Right cardiac atrium (tissue), 5 donors: ENCODE measurements at regions not wholly inside any gene's neighbourhood (a gene's known extent, or its start where the extent isn't known, plus 50 kb on each side); places are given as distances from the start of the nearest gene placed in this dataset.

Source experiments
- ATAC-seq, 2 donors: fragments of 200-7000 bp; cut with Tn5 transposase; one replicate each; pipeline versions ENCODE4 v1.8.0 to v1.9.1; 2020; ENCODE audit warnings: moderate library complexity in 2 of 2, mild to moderate bottlenecking in 1 of 2
- DNase-seq, 3 donors: peaks; one replicate each; pipeline ENCODE4 v3.0.0-alpha.2; 2020
- H3K27ac ChIP-seq: one replicate; pipeline ENCODE4 v1.5.1; 2013; ENCODE audit warnings: mild to moderate bottlenecking, low read length, control low read depth, moderate library complexity
- H3K27me3 ChIP-seq: one replicate; pipeline ENCODE4 v1.6.1; 2013; ENCODE audit not compliant: control insufficient read depth, insufficient read depth
- H3K4me1 ChIP-seq: one replicate; pipeline ENCODE4 v1.6.1; 2013; ENCODE audit warnings: low read length; ENCODE audit not compliant: control insufficient read depth, insufficient read depth
- H3K4me3 ChIP-seq: one replicate; pipeline ENCODE4 v1.5.1; 2013; ENCODE audit warnings: low read length, control low read depth
- H3K9me3 ChIP-seq: one replicate; pipeline ENCODE4 v1.6.1; 2013; ENCODE audit warnings: low read length; ENCODE audit not compliant: control insufficient read depth
- WGBS: extraction: QIAGEN DNeasy Blood & Tissue Kit; methylation state at CpG from one replicate; pipeline ENCODE4 v1.1.7; 2013; 5-methylcytosine and 5-hydroxymethylcytosine counted together
- intact Hi-C, 4 donors: fragments of 100-400 bp; cut with DNase I; formaldehyde crosslinking; loops; one replicate each; pipeline versions ENCODE4 v1.11.0 to v1.14.0; 2022 to 2023
- donor health status: healthy with polysubstance abuse.
- donor health status: DM: no; HTN: yes; CAD: no.
- donor health status: DM: no; HTN: no; CAD: no.
- donor health status: DM: no; HTN: yes; CAD: no; lungs with severe emphysema.
- donor health status: DM: yes; HTN: yes; CAD: no.

GRCh38 chr12:93944911-93945310 lies 203.5 kb upstream of the PLXNC1 start:
- H3K9me3 ChIP-seq, result no peaks in the 10 kb centered on the region
- ATAC-seq (no peak), DNase-seq (no peak)
- H3K27ac ChIP-seq, result no peak overlapping the region
- H3K27me3 ChIP-seq, result no peaks in the 10 kb centered on the region
- 70% methylated on average over 2 of the region's 2 CpGs for WGBS
- no peaks in the 10 kb centered on the region for H3K4me1 ChIP-seq
- H3K4me3 ChIP-seq, result no peak overlapping the region
- intact Hi-C loops, result no loop called here

- no peak for ATAC-seq
- WGBS, result 63% methylated on average over 2 of the region's 2 CpGs
- no peak overlapping the region for H3K27ac ChIP-seq
- H3K27me3 ChIP-seq, result no peaks in the 10 kb centered on the region
- H3K4me1 ChIP-seq, result no peaks in the 10 kb centered on the region
- H3K4me3 ChIP-seq, result no peak overlapping the region
- DNase-seq, result no peak
- intact Hi-C loops, result no loop called here
- H3K9me3 ChIP-seq, result no peaks in the 10 kb centered on the region
These were observed 201.7 kb upstream of the PLXNC1 start for GRCh38 chr12:93946542-93947150.

- no peaks in the 10 kb centered on the region for H3K4me1 ChIP-seq
- no peak for DNase-seq
- 95% methylated on average over 3 of the region's 3 CpGs for WGBS
- no peak for ATAC-seq
- H3K4me3 ChIP-seq, result no peak overlapping the region
- no peaks in the 10 kb centered on the region for H3K9me3 ChIP-seq
- H3K27me3 ChIP-seq, result no peaks in the 10 kb centered on the region
- intact Hi-C loops, result no loop called here
- no peak overlapping the region for H3K27ac ChIP-seq
These were observed 200.9 kb upstream of the PLXNC1 start for GRCh38 chr12:93947486-93947885.

- H3K27ac ChIP-seq, result no peak overlapping the region
- DNase-seq (no peak), ATAC-seq (no peak)
- 57% methylated on average over 3 of the region's 3 CpGs for WGBS
- intact Hi-C loops, result no loop called here
- H3K4me1 ChIP-seq, result no peaks in the 10 kb centered on the region
- H3K27me3 ChIP-seq, result no peaks in the 10 kb centered on the region
- H3K9me3 ChIP-seq, result no peaks in the 10 kb centered on the region
- no peak overlapping the region for H3K4me3 ChIP-seq
These were observed 198.1 kb upstream of the PLXNC1 start for GRCh38 chr12:93950311-93950710.

GRCh38 chr12:93954166-93955112 lies 193.9 kb upstream of the PLXNC1 start:
- intact Hi-C loops, result no loop called here
- ATAC-seq, result peak; percentile 94 to 96
- DNase-seq, result peak; percentile 75 to 84 (median 77)
- Histone ChIP-seq H3K4me3 (no peak overlapping the region), H3K27me3 (no peaks in the 10 kb centered on the region), H3K9me3 (no peaks in the 10 kb centered on the region), H3K27ac (peak overlapping the region; percentile 30), H3K4me1 (no peaks in the 10 kb centered on the region)
- WGBS, result 58% methylated on average over 9 of the region's 9 CpGs

GRCh38 chr12:93956551-93956950 lies 191.8 kb upstream of the PLXNC1 start:
- DNase-seq, result no peak
- Histone ChIP-seq H3K27me3 (no peaks in the 10 kb centered on the region), H3K4me1 (no peaks in the 10 kb centered on the region), H3K27ac (no peak overlapping the region), H3K9me3 (no peaks in the 10 kb centered on the region), H3K4me3 (no peak overlapping the region)
- WGBS, result 68% methylated on average over 2 of the region's 2 CpGs
- no peak for ATAC-seq
- intact Hi-C loops, result no loop called here

GRCh38 chr12:93957168-93957567 lies 191.2 kb upstream of the PLXNC1 start:
- peak in 1 of 3 donors; percentile 43 for DNase-seq
- ATAC-seq, result peak in 1 of 2 donors; percentile 54
- no peak overlapping the region for H3K4me3 ChIP-seq
- no peak overlapping the region for H3K27ac ChIP-seq
- intact Hi-C loops, result no loop called here
- H3K9me3 ChIP-seq, result no peaks in the 10 kb centered on the region
- H3K4me1 ChIP-seq, result no peaks in the 10 kb centered on the region
- no peaks in the 10 kb centered on the region for H3K27me3 ChIP-seq
- WGBS, result 57% methylated on average over 1 of the region's 1 CpG

- no peak overlapping the region for H3K27ac ChIP-seq
- H3K27me3 ChIP-seq, result no peaks in the 10 kb centered on the region
- intact Hi-C loops, result no loop called here
- ATAC-seq, result no peak
- no peak for DNase-seq
- H3K4me3 ChIP-seq, result no peak overlapping the region
- no peaks in the 10 kb centered on the region for H3K4me1 ChIP-seq
- H3K9me3 ChIP-seq, result no peaks in the 10 kb centered on the region
These were observed 190.5 kb upstream of the PLXNC1 start for GRCh38 chr12:93957870-93958269.

GRCh38 chr12:93959657-93960056 lies 188.7 kb upstream of the PLXNC1 start:
- H3K4me1 ChIP-seq, result no peaks in the 10 kb centered on the region
- ATAC-seq, result no peak
- no peak overlapping the region for H3K4me3 ChIP-seq
- DNase-seq, result no peak
- H3K27me3 ChIP-seq, result no peaks in the 10 kb centered on the region
- H3K27ac ChIP-seq, result no peak overlapping the region
- intact Hi-C loops, result no loop called here
- H3K9me3 ChIP-seq, result no peaks in the 10 kb centered on the region
- WGBS, result 89% methylated on average over 1 of the region's 1 CpG

- no peak for DNase-seq
- 58% methylated on average over 2 of the region's 2 CpGs for WGBS
- no peaks in the 10 kb centered on the region for H3K4me1 ChIP-seq
- intact Hi-C loops, result no loop called here
- no peak overlapping the region for H3K27ac ChIP-seq
- no peak for ATAC-seq
- H3K4me3 ChIP-seq, result no peak overlapping the region
- H3K9me3 ChIP-seq, result no peaks in the 10 kb centered on the region
- H3K27me3 ChIP-seq, result no peaks in the 10 kb centered on the region
These were observed 187.9 kb upstream of the PLXNC1 start for GRCh38 chr12:93960521-93960920.

GRCh38 chr12:93962336-93962735 lies 186.0 kb upstream of the PLXNC1 start:
- intact Hi-C loops, result no loop called here
- no peaks in the 10 kb centered on the region for H3K4me1 ChIP-seq
- no peak overlapping the region for H3K27ac ChIP-seq
- no peaks in the 10 kb centered on the region for H3K27me3 ChIP-seq
- 73% methylated on average over 2 of the region's 2 CpGs for WGBS
- ATAC-seq (no peak), DNase-seq (no peak)
- no peaks in the 10 kb centered on the region for H3K9me3 ChIP-seq
- H3K4me3 ChIP-seq, result no peak overlapping the region
